CD4-positive, alpha-beta T cell treated with Interleukin-17A for 4 hours (primary cell): ENCODE measurements at regions not wholly inside any gene's neighbourhood (a gene's known extent, or its start where the extent isn't known, plus 50 kb on each side); places are given as distances from the start of the nearest gene placed in this dataset.

Source experiments
- DNase-seq: peaks from one replicate; pipeline ENCODE4 v3.0.0-alpha.2; 2020; ENCODE audit warnings: mixed read lengths

- no peak for DNase-seq
Measured at GRCh38 chr15:37794947-37795346, 139.5 kb upstream of the TMCO5A start.

GRCh38 chr15:37801529-37801928, 132.9 kb upstream of the TMCO5A start:
- no peak for DNase-seq

GRCh38 chr15:37806808-37807207, 127.6 kb upstream of the TMCO5A start:
- no peak for DNase-seq

- no peak for DNase-seq
Measured at GRCh38 chr15:37810381-37810780, 124.1 kb upstream of the TMCO5A start.

- no peak for DNase-seq
Measured at GRCh38 chr15:37813306-37813705, 121.1 kb upstream of the TMCO5A start.

- DNase-seq: no peak
Measured at GRCh38 chr15:37814847-37815515, 119.5 kb upstream of the TMCO5A start.

- DNase-seq: no peak
Measured at GRCh38 chr15:37818152-37818677, 116.2 kb upstream of the TMCO5A start.

- no peak for DNase-seq
Measured at GRCh38 chr15:37819191-37819590, 115.2 kb upstream of the TMCO5A start.

- DNase-seq: no peak
Measured at GRCh38 chr15:37820380-37821128, 113.9 kb upstream of the TMCO5A start.

GRCh38 chr15:37823601-37824275, 110.7 kb upstream of the TMCO5A start:
- DNase-seq: no peak

GRCh38 chr15:37824717-37825382, 109.6 kb upstream of the TMCO5A start:
- no peak for DNase-seq

- DNase-seq: no peak
Measured at GRCh38 chr15:37837276-37837675, 97.2 kb upstream of the TMCO5A start.

GRCh38 chr15:37847776-37848175, 86.7 kb upstream of the TMCO5A start:
- no peak for DNase-seq

GRCh38 chr15:37856109-37856508, 78.3 kb upstream of the TMCO5A start:
- no peak for DNase-seq

GRCh38 chr15:37860896-37861295, 73.5 kb upstream of the TMCO5A start:
- DNase-seq: no peak

- no peak for DNase-seq
Measured at GRCh38 chr15:37865687-37866086, 68.8 kb upstream of the TMCO5A start.

- DNase-seq: no peak
Measured at GRCh38 chr15:37870711-37871110, 63.7 kb upstream of the TMCO5A start.

GRCh38 chr15:37872661-37873060, 61.8 kb upstream of the TMCO5A start:
- DNase-seq: no peak

- no peak for DNase-seq
Measured at GRCh38 chr15:37873336-37873735, 61.1 kb upstream of the TMCO5A start.

GRCh38 chr15:37876900-37877299, 57.5 kb upstream of the TMCO5A start:
- no peak for DNase-seq

GRCh38 chr15:37877851-37878741, 56.3 kb upstream of the TMCO5A start:
- DNase-seq: no peak
